Ovary (tissue), 3 donors: ENCODE measurements at regions not wholly inside any gene's neighbourhood (a gene's known extent, or its start where the extent isn't known, plus 50 kb on each side); places are given as distances from the start of the nearest gene placed in this dataset.

Experiments used
- CTCF ChIP-seq, 3 donors: fragments of 450-650 bp in 2 of 3; fragments of 200-600 bp in 1 of 3; IDR thresholded peaks; one replicate each; pipeline versions ENCODE4 v1.5.1 to v1.8.0; 2016 to 2022; ENCODE audit warnings: antibody characterized with exemption in 3 of 3, mild to moderate bottlenecking in 1 of 3
- POLR2A ChIP-seq: fragments of 450-650 bp; IDR thresholded peaks from one replicate; pipeline ENCODE4 v1.6.1; 2017; ENCODE audit warnings: antibody characterized with exemption, mild to moderate bottlenecking, moderate library complexity
- donor health status: DM: no; HTN: no; CAD: no.

GRCh38 chr12:116376354-116377193 is 99.1 kb upstream of the MED13L start:
- TF ChIP-seq CTCF (IDR thresholded peaks at IDR 0.05), result no peak
- no peak for TF ChIP-seq POLR2A
